IPS DF 19.7 (cell line): ENCODE measurements at regions not wholly inside any gene's neighbourhood (a gene's known extent, or its start where the extent isn't known, plus 50 kb on each side); places are given as distances from the start of the nearest gene placed in this dataset.
"Not testable (repeated sequence)": the region's sequence is repeated elsewhere in the genome, so short reads cannot be mapped to it uniquely, and the experiment has no call there.

Experiments
- DNase-seq: peaks from one replicate; pipeline ENCODE4 v3.0.0-alpha.2; 2013; ENCODE audit warnings: low read depth, low spot score

GRCh38 chr14:30260833-30261607 lies 297.9 kb upstream of the G2E3 start:
- DNase-seq, result no peak

- DNase-seq, result no peak
These were observed 294.8 kb upstream of the G2E3 start for GRCh38 chr14:30264161-30264560.

GRCh38 chr14:30266290-30266689 lies 292.7 kb upstream of the G2E3 start:
- no peak for DNase-seq

- no peak for DNase-seq
These were observed 291.8 kb upstream of the G2E3 start for GRCh38 chr14:30267141-30267540.

GRCh38 chr14:30270200-30271161 lies 288.5 kb upstream of the G2E3 start:
- peak; percentile 68 for DNase-seq

- DNase-seq, result no peak
These were observed 287.1 kb upstream of the G2E3 start for GRCh38 chr14:30271811-30272323.

GRCh38 chr14:30272848-30273832 lies 285.8 kb upstream of the G2E3 start:
- DNase-seq, result no peak

- DNase-seq, result no peak
These were observed 283.4 kb upstream of the G2E3 start for GRCh38 chr14:30275604-30276003.

- DNase-seq, result no peak
These were observed 281.7 kb upstream of the G2E3 start for GRCh38 chr14:30277268-30277667.

- DNase-seq, result not testable (repeated sequence)
These were observed 280.1 kb upstream of the G2E3 start for GRCh38 chr14:30278856-30279255.

- peak; percentile 28 for DNase-seq
These were observed 275.0 kb upstream of the G2E3 start for GRCh38 chr14:30283822-30284446.

- DNase-seq, result no peak
These were observed 274.1 kb upstream of the G2E3 start for GRCh38 chr14:30284808-30285207.

GRCh38 chr14:30287579-30288445 lies 271.1 kb upstream of the G2E3 start:
- DNase-seq, result no peak

GRCh38 chr14:30290001-30290400 lies 269.0 kb upstream of the G2E3 start:
- DNase-seq, result no peak

GRCh38 chr14:30291216-30291615 lies 267.7 kb upstream of the G2E3 start:
- DNase-seq, result no peak

GRCh38 chr14:30292541-30292940 lies 266.4 kb upstream of the G2E3 start:
- DNase-seq, result no peak

GRCh38 chr14:30295980-30296379 lies 263.0 kb upstream of the G2E3 start:
- DNase-seq, result no peak

- no peak for DNase-seq
These were observed 262.0 kb upstream of the G2E3 start for GRCh38 chr14:30296931-30297405.
